ENCODE measurements at regions not wholly inside any gene's neighbourhood (a gene's known extent, or its start where the extent isn't known, plus 50 kb on each side); places are given as distances from the start of the nearest gene placed in this dataset.

DNA sequence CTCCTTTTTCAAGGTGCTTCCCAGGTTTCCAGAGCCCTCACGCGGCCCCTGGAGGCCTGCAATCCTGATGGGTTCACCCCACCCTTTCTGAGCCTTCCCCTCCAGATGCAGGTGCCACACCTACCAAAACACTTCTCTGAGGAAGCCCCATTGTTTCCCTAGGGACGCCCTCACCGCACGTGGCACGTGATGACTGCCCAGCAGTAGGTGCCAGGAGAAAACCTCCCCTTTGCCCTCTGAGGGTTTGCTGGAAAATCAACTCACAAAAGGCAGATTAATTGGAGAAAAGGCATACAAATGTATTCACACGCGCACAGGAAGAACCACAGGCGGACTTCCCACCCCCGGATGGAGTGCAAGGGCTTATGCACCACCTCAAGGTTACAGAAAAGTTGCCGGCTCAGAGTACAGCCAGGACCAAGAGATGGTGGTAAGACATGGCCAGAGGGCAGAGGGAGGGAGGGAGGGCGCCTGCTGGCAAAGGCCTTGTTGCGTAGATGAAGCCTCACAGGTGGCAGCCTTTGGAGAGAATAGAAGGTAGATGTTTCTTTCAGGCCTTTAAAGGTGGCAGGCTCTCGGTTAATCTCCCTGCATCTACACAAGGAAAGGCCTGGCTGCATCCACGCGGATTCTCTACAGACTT is 269.4 kb upstream of the RAB6C start:
- DNase-seq (ENCODE audit: insufficient read length, low spot score, missing footprints): no peak
- Histone ChIP-seq H3K27ac (ENCODE audit: low read depth, low read length) (no peak overlapping the region), H2AFZ (ENCODE audit: low read length) (no peak overlapping the region), H4K20me1 (ENCODE audit: insufficient read depth, low read length) (no peaks in the 10 kb centered on the region), H3K4me1 (ENCODE audit: insufficient read depth, low read length) (no peaks in the 10 kb centered on the region), H3K79me2 (ENCODE audit: insufficient read depth, low read length) (no peaks in the 10 kb centered on the region), H3K36me3 (ENCODE audit: insufficient read depth, low read length) (no peaks in the 10 kb centered on the region), H3K4me3 (ENCODE audit: insufficient read depth, low read length) (no peak overlapping the region), H3K9me3 (ENCODE audit: low read depth, low read length) (no peaks in the 10 kb centered on the region), H3K27me3 (ENCODE audit: insufficient read depth, low read length) (no peaks in the 10 kb centered on the region), H3K4me2 (ENCODE audit: insufficient read depth, low read length) (no peak overlapping the region)
- TF ChIP-seq, protein P1, sequence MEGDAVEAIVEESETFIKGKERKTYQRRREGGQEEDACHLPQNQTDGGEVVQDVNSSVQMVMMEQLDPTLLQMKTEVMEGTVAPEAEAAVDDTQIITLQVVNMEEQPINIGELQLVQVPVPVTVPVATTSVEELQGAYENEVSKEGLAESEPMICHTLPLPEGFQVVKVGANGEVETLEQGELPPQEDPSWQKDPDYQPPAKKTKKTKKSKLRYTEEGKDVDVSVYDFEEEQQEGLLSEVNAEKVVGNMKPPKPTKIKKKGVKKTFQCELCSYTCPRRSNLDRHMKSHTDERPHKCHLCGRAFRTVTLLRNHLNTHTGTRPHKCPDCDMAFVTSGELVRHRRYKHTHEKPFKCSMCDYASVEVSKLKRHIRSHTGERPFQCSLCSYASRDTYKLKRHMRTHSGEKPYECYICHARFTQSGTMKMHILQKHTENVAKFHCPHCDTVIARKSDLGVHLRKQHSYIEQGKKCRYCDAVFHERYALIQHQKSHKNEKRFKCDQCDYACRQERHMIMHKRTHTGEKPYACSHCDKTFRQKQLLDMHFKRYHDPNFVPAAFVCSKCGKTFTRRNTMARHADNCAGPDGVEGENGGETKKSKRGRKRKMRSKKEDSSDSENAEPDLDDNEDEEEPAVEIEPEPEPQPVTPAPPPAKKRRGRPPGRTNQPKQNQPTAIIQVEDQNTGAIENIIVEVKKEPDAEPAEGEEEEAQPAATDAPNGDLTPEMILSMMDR (IDR thresholded peaks at IDR 0.05; ENCODE audit: extremely low read depth, low read depth, low read length): no peak

DNA sequence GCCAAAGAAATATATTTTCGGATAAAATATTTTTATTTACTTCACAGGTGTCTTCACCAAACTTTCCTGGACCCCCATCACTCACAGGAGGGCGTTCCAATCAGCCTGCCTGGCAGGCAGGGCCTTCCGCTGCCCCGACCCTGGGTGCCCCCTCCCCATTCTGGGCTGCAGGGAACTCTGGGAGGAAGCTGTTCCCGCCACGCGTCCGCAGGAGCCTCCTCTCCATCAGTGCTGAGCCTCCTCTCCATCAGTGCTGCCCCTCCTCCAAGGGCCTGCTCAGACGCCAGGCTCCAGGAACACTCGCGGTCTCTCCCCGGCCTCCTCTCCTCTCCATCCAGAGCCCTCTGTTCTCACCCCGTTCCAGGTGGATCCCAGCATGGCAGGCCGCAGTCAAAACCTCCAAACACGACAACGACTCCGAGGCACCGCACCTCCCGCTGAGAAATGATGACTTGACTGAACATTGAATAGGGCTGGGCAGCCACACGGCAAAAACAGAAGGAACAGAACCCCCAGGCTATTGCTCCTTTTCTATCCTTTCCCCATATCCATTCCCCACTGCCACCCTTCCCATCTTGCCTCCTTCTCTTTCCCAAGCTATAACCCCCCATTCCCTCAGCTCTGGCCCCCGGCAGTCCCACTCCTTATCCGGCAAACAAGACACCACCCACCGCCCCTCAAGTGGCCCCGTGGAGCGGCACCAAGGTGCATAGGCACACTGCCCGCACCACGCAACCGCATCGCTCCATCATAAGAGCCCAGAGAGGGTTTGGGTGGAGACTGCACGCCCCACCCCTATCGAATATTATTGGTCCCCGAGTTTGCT is 268.6 kb upstream of the RAB6C start:
- Histone ChIP-seq H3K27ac (ENCODE audit: low read depth, low read length) (no peak overlapping the region), H3K4me3 (ENCODE audit: insufficient read depth, low read length) (no peak overlapping the region), H3K4me2 (ENCODE audit: insufficient read depth, low read length) (no peak overlapping the region), H4K20me1 (ENCODE audit: insufficient read depth, low read length) (no peaks in the 10 kb centered on the region), H3K4me1 (ENCODE audit: insufficient read depth, low read length) (no peaks in the 10 kb centered on the region), H3K79me2 (ENCODE audit: insufficient read depth, low read length) (no peaks in the 10 kb centered on the region), H3K36me3 (ENCODE audit: insufficient read depth, low read length) (no peaks in the 10 kb centered on the region), H3K27me3 (ENCODE audit: insufficient read depth, low read length) (no peaks in the 10 kb centered on the region), H3K9me3 (ENCODE audit: low read depth, low read length) (no peaks in the 10 kb centered on the region), H2AFZ (ENCODE audit: low read length) (no peak overlapping the region)
- TF ChIP-seq, protein P1 (IDR thresholded peaks at IDR 0.05; ENCODE audit: extremely low read depth, low read depth, low read length): no peak
- DNase-seq (ENCODE audit: insufficient read length, low spot score, missing footprints): no peak

DNA sequence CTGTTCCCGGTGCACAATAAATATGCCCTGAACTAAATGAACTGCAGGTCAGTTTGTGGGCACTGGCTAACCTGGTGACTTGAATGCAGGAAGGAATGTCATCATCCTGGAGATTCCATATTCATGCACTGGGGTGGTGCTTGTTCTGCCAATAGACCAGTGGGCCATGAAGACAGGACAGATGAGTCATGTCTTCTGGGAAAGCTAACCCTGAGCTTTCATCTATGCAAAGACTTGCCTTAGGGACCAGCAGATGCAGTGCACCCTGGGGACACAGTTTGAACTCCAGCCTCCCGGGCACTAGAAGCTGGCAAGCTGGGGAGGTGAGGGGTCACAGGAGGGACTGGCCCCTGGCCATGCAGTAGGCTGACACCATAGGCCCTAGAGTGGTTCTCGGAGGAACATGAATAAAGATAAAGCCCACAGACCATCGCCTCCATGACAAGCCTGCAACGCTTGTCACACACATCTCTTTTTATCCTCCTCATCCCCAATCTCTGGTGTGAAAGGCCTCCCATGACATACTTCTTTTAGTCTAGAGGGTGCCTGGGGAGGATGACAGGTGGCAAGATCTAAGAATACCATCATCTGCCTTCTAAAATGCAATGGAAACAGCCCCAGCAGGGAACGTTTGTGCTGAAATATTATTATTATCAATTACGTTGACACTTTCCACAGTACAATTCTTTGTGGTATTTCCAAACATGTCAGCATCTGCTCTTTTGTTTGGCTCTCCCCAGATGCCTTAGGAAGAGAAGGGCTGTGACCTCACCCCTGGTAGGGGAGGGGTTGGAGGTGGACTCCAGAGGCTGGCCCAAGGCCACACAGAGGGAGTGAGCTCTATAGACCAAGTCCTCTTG is 267.4 kb upstream of the RAB6C start:
- no peak for DNase-seq (ENCODE audit: insufficient read length, low spot score, missing footprints)
- Histone ChIP-seq H2AFZ (ENCODE audit: low read length) (no peak overlapping the region), H3K4me1 (ENCODE audit: insufficient read depth, low read length) (no peaks in the 10 kb centered on the region), H3K4me3 (ENCODE audit: insufficient read depth, low read length) (no peak overlapping the region), H3K36me3 (ENCODE audit: insufficient read depth, low read length) (no peaks in the 10 kb centered on the region), H3K4me2 (ENCODE audit: insufficient read depth, low read length) (no peak overlapping the region), H3K79me2 (ENCODE audit: insufficient read depth, low read length) (no peaks in the 10 kb centered on the region), H3K9me3 (ENCODE audit: low read depth, low read length) (no peaks in the 10 kb centered on the region), H3K27me3 (ENCODE audit: insufficient read depth, low read length) (no peaks in the 10 kb centered on the region), H4K20me1 (ENCODE audit: insufficient read depth, low read length) (no peaks in the 10 kb centered on the region), H3K27ac (ENCODE audit: low read depth, low read length) (no peak overlapping the region)
- TF ChIP-seq, protein P1 (IDR thresholded peaks at IDR 0.05; ENCODE audit: extremely low read depth, low read depth, low read length): no peak

DNA sequence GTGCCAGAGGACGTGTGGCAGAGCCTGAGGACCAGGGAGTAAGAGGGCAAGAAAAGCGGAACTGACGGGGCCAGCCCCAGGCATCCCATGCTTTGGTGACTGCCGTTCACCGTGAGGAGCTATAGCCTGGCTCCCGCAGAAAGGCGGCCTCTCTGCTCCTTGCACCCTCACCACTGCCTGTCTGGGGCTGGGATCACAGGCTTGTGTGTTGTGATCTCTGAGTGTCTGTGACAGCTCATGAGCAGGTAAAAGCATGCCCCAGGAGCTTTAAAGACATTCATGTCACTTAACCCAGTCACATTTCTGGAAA is 266.8 kb upstream of the RAB6C start:
- Histone ChIP-seq H3K27ac (ENCODE audit: low read depth, low read length) (no peak overlapping the region), H2AFZ (ENCODE audit: low read length) (no peak overlapping the region), H3K4me3 (ENCODE audit: insufficient read depth, low read length) (no peak overlapping the region), H3K27me3 (ENCODE audit: insufficient read depth, low read length) (no peaks in the 10 kb centered on the region), H3K4me2 (ENCODE audit: insufficient read depth, low read length) (no peak overlapping the region), H4K20me1 (ENCODE audit: insufficient read depth, low read length) (no peaks in the 10 kb centered on the region), H3K79me2 (ENCODE audit: insufficient read depth, low read length) (no peaks in the 10 kb centered on the region), H3K9me3 (ENCODE audit: low read depth, low read length) (no peaks in the 10 kb centered on the region), H3K36me3 (ENCODE audit: insufficient read depth, low read length) (no peaks in the 10 kb centered on the region), H3K4me1 (ENCODE audit: insufficient read depth, low read length) (no peaks in the 10 kb centered on the region)
- no peak for DNase-seq (ENCODE audit: insufficient read length, low spot score, missing footprints)
- TF ChIP-seq, protein P1 (IDR thresholded peaks at IDR 0.05; ENCODE audit: extremely low read depth, low read depth, low read length): no peak
